ENCODE measurements at regions not wholly inside any gene's neighbourhood (a gene's known extent, or its start where the extent isn't known, plus 50 kb on each side); places are given as distances from the start of the nearest gene placed in this dataset.

DNA sequence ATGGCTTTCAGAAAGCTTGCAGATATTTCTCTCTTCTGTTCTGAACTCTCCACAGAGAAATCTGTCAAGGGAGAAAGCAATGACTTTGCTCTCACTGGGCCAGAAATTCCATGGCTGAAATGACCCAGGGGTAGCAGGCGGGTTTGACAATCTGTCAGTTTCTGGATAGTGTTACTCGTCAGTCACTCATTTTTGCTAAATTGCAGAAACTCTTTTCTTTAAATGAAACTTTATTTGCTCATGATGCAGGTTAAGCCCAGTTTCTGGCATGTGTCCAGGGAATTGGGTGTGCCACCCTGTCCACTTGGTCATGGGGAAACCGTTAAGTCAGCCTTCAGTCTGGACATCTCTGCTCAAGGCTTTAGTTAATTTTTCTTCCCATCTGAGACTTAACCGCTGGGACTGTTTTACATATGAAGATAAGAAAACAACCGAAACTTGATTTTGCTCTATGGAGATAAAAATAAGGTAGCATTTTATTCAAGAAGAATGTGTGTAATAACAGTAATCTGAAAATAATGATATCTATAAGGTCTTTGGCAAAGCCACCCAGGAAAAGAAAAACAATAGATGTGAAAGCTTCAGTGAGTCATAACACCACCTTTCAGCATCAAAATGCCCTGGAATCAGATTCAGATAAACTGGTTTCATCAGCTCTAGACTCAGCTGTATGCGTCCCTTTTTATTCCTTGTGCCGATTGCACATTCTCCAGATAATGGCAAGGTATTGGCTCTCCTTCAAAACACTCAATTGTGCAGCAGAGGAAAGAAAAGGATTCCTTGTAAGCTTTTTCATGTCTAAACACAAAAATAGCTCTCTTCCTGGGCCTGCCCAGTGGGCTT is 308.3 kb downstream of the ZSWIM6 start:
- no TSS peak for BruUV-seq (replicated peaks)

DNA sequence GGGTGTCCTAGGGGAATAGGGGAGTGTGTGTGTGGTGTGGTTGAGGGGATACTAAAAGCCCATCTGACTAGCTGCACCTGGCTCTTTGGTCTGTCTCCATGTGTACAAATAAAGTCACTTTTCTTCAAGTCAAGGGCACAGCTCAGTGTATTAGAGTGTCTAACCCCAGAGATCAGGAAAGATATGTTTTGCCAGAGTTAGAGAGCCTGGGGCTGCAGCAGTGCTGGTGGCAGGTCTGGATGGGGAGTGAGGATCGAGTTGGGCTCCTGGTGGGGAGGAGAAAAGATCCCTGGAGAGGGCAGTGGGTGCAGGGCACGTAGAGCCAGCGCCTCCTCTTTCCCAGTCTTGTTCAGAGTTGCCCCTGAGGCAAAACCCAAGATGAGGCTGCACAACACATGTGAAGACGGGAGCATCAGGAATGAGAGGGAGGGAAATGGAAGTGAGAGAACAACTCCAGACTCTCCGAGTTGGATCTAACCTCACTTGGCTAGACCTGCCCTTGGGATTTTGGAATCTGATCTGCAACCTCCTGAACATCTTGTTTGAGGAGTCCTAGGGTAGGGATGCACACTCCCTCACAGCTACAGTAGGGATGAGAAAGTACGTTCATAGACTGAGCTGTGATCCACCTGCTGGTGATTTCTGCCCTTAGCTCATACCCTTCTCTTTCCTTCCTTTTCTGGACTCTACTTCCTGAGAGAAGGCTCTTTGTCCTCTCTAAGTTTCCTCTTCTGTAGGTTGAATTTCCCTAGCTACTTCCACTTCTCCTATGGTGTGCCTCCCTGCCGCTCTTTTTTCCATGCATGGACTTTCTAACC is 309.9 kb downstream of the ZSWIM6 start:
- no peaks in the 10 kb centered on the region for H3K4me1 ChIP-seq (replicated peaks; ENCODE audit: insufficient read depth)
- H3F3A ChIP-seq (ENCODE audit: insufficient read depth, low read depth), result no peaks in the 10 kb centered on the region
- no peaks in the 10 kb centered on the region for H3K79me2 ChIP-seq (ENCODE audit: low read depth)
- H3K36me3 ChIP-seq (ENCODE audit: low read depth), result no peaks in the 10 kb centered on the region
- no peaks in the 10 kb centered on the region for H4K20me1 ChIP-seq (ENCODE audit: insufficient read depth)
- H3K4me2 ChIP-seq, result no peak overlapping the region
- no peak for DNase-seq
- no peak overlapping the region for H3K27ac ChIP-seq
- H2AFZ ChIP-seq, result no peak overlapping the region
- ChIA-PET POLR2A (ENCODE audit: unreplicated experiment) (no interaction called here), CTCF (no interaction called here)
- peaks cover 28% of the 10 kb centered on the region; the same call in 1 of the 2 replicates for H3K27me3 ChIP-seq (ENCODE audit: insufficient read depth, low read depth)
- BruUV-seq (replicated peaks), result no TSS peak
- no peak; the same call in 1 of the 2 replicates for TF ChIP-seq CTCF (conservative IDR thresholded peaks at IDR 0.05)
- TF ChIP-seq EZH2 (IDR thresholded peaks at IDR 0.05; ENCODE audit: low read depth), result no peak
- no peaks in the 10 kb centered on the region for H3K9me2 ChIP-seq (ENCODE audit: insufficient read depth)
- intact Hi-C loops (cut with micrococcal nuclease; ENCODE audit: unreplicated experiment), result no loop called here
- H3K9me3 ChIP-seq (ENCODE audit: insufficient read depth, low read depth), result no peaks in the 10 kb centered on the region
- H3K4me3 ChIP-seq, result no peak overlapping the region

More for the DNA sequence above, 308.3 kb downstream of the ZSWIM6 start:
- TF ChIP-seq EZH2 (IDR thresholded peaks at IDR 0.05; ENCODE audit: low read depth) (no peak), CTCF (conservative IDR thresholded peaks at IDR 0.05) (no peak)
- Histone ChIP-seq H3K27me3 (ENCODE audit: insufficient read depth, low read depth) (peaks cover 30% of the 10 kb centered on the region; the same call in 1 of the 2 replicates), H3K4me1 (replicated peaks; ENCODE audit: insufficient read depth) (no peaks in the 10 kb centered on the region), H3K79me2 (ENCODE audit: low read depth) (no peaks in the 10 kb centered on the region), H3K9me3 (ENCODE audit: insufficient read depth, low read depth) (no peaks in the 10 kb centered on the region), H2AFZ (no peak overlapping the region), H3K9me2 (ENCODE audit: insufficient read depth) (no peaks in the 10 kb centered on the region), H3F3A (ENCODE audit: insufficient read depth, low read depth) (no peaks in the 10 kb centered on the region), H3K4me2 (no peak overlapping the region), H4K20me1 (ENCODE audit: insufficient read depth) (no peaks in the 10 kb centered on the region), H3K4me3 (no peak overlapping the region), H3K27ac (no peak overlapping the region), H3K36me3 (ENCODE audit: low read depth) (no peaks in the 10 kb centered on the region)
- intact Hi-C loops (cut with micrococcal nuclease; ENCODE audit: unreplicated experiment), result no loop called here
- ChIA-PET CTCF (no interaction called here), POLR2A (ENCODE audit: unreplicated experiment) (no interaction called here)
- no peak for DNase-seq

- Histone ChIP-seq H3K27me3 (ENCODE audit: insufficient read depth, low read depth) (peaks cover 22% of the 10 kb centered on the region), H3F3A (ENCODE audit: insufficient read depth, low read depth) (no peaks in the 10 kb centered on the region), H3K79me2 (ENCODE audit: low read depth) (no peaks in the 10 kb centered on the region), H3K4me1 (replicated peaks; ENCODE audit: insufficient read depth) (no peaks in the 10 kb centered on the region), H3K9me2 (ENCODE audit: insufficient read depth) (no peaks in the 10 kb centered on the region), H3K27ac (no peak overlapping the region), H4K20me1 (ENCODE audit: insufficient read depth) (no peaks in the 10 kb centered on the region), H3K4me3 (no peak overlapping the region), H2AFZ (no peak overlapping the region), H3K4me2 (no peak overlapping the region), H3K9me3 (ENCODE audit: insufficient read depth, low read depth) (no peaks in the 10 kb centered on the region), H3K36me3 (ENCODE audit: low read depth) (no peaks in the 10 kb centered on the region)
- no peak for DNase-seq
- ChIA-PET POLR2A (ENCODE audit: unreplicated experiment) (interaction anchor here (0.6 kb wide), 1 partner anchor 52 kb away, joined by 14 read pairs; no protein-coding TSS in a partner anchor), CTCF (no interaction called here)
- intact Hi-C loops (cut with micrococcal nuclease; ENCODE audit: unreplicated experiment), result no loop called here
- TF ChIP-seq EZH2 (IDR thresholded peaks at IDR 0.05; ENCODE audit: low read depth), result no peak
- TF ChIP-seq CTCF (conservative IDR thresholded peaks at IDR 0.05), result no peak
- BruUV-seq (replicated peaks), result no TSS peak
These were observed 315.6 kb downstream of the ZSWIM6 start for GRCh38 chr5:61647672-61648071.
